Breast epithelium (tissue), 3 donors: ENCODE measurements at regions not wholly inside any gene's neighbourhood (a gene's known extent, or its start where the extent isn't known, plus 50 kb on each side); places are given as distances from the start of the nearest gene placed in this dataset.

ENCODE experiments used
- CTCF ChIP-seq, 3 donors: fragments of 450-650 bp; IDR thresholded peaks; one replicate each; pipeline ENCODE4 v1.5.1; 2016 to 2017; ENCODE audit warnings: antibody characterized with exemption in 3 of 3, mild to moderate bottlenecking in 3 of 3, moderate library complexity in 3 of 3
- POLR2A ChIP-seq: fragments of 450-650 bp; IDR thresholded peaks from one replicate; pipeline ENCODE4 v1.6.1; 2016; ENCODE audit warnings: antibody characterized with exemption, mild to moderate bottlenecking, moderate library complexity
- POLR2AphosphoS5 ChIP-seq, 3 donors: sonication (generic); formaldehyde crosslinking; IDR thresholded peaks; one replicate each; pipeline ENCODE4 v1.6.1; 2017; ENCODE audit warnings: antibody characterized with exemption in 3 of 3

DNA sequence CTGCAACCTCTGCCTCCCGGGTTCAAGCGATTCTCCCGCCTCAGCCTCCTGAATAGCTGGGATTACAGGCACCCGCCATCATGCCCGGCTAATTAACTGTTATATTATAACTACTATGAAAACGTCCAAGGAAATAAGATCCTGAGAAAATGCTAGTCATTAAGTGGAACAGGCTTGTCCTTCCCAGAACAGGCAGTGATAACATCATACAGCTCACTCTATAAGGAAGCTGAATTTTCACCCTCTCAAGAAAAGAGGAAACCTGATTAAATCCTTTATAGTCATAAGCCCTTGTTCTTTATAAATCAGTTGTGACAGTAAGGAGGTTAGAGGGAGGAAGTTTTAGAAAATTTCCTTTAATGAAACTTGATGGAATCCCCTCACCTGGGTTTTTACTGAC, 163.9 kb upstream of the CLINT1 start:
- TF ChIP-seq POLR2AphosphoS5 (IDR thresholded peaks at IDR 0.05) (no peak), CTCF (IDR thresholded peaks at IDR 0.05) (no peak), POLR2A (no peak)
